DND-41 (cell line): ENCODE measurements at regions not wholly inside any gene's neighbourhood (a gene's known extent, or its start where the extent isn't known, plus 50 kb on each side); places are given as distances from the start of the nearest gene placed in this dataset.

Experiments
- ATAC-seq: fragments of 200-7000 bp; cut with Tn5 transposase; 3 replicates; pipeline ENCODE4 v1.9.1; 2021; ENCODE audit warnings: low read depth; ENCODE audit not compliant: insufficient read depth
- DNase-seq: peaks from one replicate; pipeline ENCODE4 v3.0.0-alpha.2; 2020
- H2AFZ ChIP-seq: 2 replicates; pipeline ENCODE4 v1.6.0; 2012; ENCODE audit warnings: low read depth, low read length
- H3K27ac ChIP-seq: 2 replicates; pipeline ENCODE4 v1.5.1; 2012; ENCODE audit warnings: low read length, inconsistent platforms
- H3K27me3 ChIP-seq: fragments of 200-600 bp; sonication (generic); 2 replicates; pipeline ENCODE4 v1.6.0; 2012; ENCODE audit warnings: low read length, mild to moderate bottlenecking, inconsistent platforms; ENCODE audit not compliant: insufficient read depth, poor library complexity
- H3K36me3 ChIP-seq: 2 replicates; pipeline ENCODE4 v1.5.1; 2012; ENCODE audit warnings: low read length, inconsistent platforms; ENCODE audit not compliant: insufficient read depth
- H3K4me1 ChIP-seq: 2 replicates; pipeline ENCODE4 v1.5.1; 2012; ENCODE audit warnings: mild to moderate bottlenecking, low read length; ENCODE audit not compliant: insufficient read depth
- H3K4me2 ChIP-seq: 2 replicates; pipeline ENCODE4 v1.6.0; 2012; ENCODE audit warnings: mild to moderate bottlenecking, moderate library complexity, low read length, inconsistent platforms; ENCODE audit not compliant: insufficient read depth
- H3K4me3 ChIP-seq, 2 experiments: fragments of 200-600 bp in 1 of 2; shearing (Covaris generic) in 1 of 2; 2 replicates each; pipeline ENCODE4 v1.5.1; 2012 to 2016; ENCODE audit warnings: inconsistent platforms in 2 of 2, low read length in 2 of 2, mild to moderate bottlenecking in 2 of 2, low read depth in 1 of 2, moderate library complexity in 1 of 2
- H3K79me2 ChIP-seq: 2 replicates; pipeline ENCODE4 v1.6.0; 2012; ENCODE audit warnings: low read length, inconsistent platforms; ENCODE audit not compliant: insufficient read depth
- H3K9ac ChIP-seq: 2 replicates; pipeline ENCODE4 v1.6.0; 2012; ENCODE audit warnings: low read depth, mild to moderate bottlenecking, inconsistent platforms, low read length, moderate library complexity
- H3K9me3 ChIP-seq: 2 replicates; pipeline ENCODE4 v1.5.1; 2012; ENCODE audit warnings: low read length, moderate library complexity, mild to moderate bottlenecking, inconsistent platforms; ENCODE audit not compliant: insufficient read depth, severe bottlenecking
- H4K20me1 ChIP-seq: 2 replicates; pipeline ENCODE4 v1.6.0; 2012; ENCODE audit warnings: low read length; ENCODE audit not compliant: insufficient read depth
- CTCF ChIP-seq: IDR thresholded peaks from 2 replicates; pipeline ENCODE4 v1.5.1; 2012; ENCODE audit warnings: borderline replicate concordance, low read length, moderate library complexity, mild to moderate bottlenecking; ENCODE audit not compliant: poor library complexity, severe bottlenecking; ENCODE audit errors: extremely low read depth
- EZH2 ChIP-seq: IDR thresholded peaks from 3 replicates; pipeline ENCODE4 v1.6.1; 2012; ENCODE audit warnings: borderline replicate concordance, low read depth, mild to moderate bottlenecking, moderate library complexity, low read length, inconsistent platforms; ENCODE audit not compliant: severe bottlenecking

DNA sequence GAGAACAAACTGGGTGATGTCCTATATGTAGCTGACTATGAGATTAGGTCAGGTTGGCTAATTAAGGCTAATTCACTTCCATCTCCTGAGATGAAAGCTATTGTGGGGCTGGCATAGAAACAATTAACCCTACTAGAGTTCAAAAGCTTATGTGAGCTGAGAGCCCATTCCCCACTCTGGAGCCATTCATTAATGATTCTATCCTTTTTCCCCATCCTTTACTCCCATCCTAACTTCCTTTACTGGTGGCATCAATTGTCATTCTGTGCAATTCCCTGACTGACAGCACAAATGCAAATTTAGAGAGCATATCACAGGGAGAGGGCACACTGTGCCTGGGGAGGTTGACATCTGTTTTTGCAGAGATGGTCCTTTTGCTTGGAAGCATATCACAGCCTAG lies 103.9 kb downstream of the URB2 start:
- Histone ChIP-seq H3K9me3 (no peaks in the 10 kb centered on the region), H3K27me3 (no peaks in the 10 kb centered on the region), H3K4me2 (no peak overlapping the region), H3K27ac (no peak overlapping the region), H3K9ac (no peak overlapping the region), H3K79me2 (no peaks in the 10 kb centered on the region), H3K4me1 (peaks cover 5% of the 10 kb centered on the region; the same call in 1 of the 2 replicates), H4K20me1 (no peaks in the 10 kb centered on the region), H3K36me3 (no peaks in the 10 kb centered on the region), H3K4me3 (no peak overlapping the region), H2AFZ (no peak overlapping the region)
- ATAC-seq (no peak), DNase-seq (no peak)
- TF ChIP-seq EZH2 (no peak), CTCF (no peak)

DNA sequence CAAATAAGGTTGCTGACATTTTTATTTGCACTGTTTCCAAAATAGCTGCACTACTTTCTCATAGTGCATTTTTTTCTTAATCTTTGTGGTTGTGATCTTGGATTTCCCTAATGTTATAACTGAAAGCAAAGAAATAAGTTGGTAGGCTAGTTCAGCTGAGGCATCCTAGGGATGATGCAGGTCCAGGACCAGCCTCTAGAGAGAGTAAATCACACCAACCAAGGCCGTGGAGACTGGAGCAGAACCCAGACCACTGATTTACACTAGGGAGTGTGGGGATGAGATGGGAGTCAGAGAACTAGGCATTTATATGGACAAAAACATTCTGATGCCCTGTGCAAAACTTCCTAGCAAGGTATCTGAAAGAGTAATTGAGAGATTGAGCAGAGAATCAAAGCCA lies 104.5 kb downstream of the URB2 start:
- Histone ChIP-seq H3K4me3 (no peak overlapping the region), H3K9me3 (no peaks in the 10 kb centered on the region), H3K36me3 (no peaks in the 10 kb centered on the region), H3K79me2 (no peaks in the 10 kb centered on the region), H3K4me2 (no peak overlapping the region), H3K9ac (no peak overlapping the region), H2AFZ (no peak overlapping the region), H4K20me1 (no peaks in the 10 kb centered on the region), H3K27me3 (no peaks in the 10 kb centered on the region), H3K27ac (no peak overlapping the region), H3K4me1 (peaks cover 5% of the 10 kb centered on the region; the same call in 1 of the 2 replicates)
- ATAC-seq (no peak), DNase-seq (no peak)
- TF ChIP-seq CTCF, result no peak
- no peak for TF ChIP-seq EZH2

DNA sequence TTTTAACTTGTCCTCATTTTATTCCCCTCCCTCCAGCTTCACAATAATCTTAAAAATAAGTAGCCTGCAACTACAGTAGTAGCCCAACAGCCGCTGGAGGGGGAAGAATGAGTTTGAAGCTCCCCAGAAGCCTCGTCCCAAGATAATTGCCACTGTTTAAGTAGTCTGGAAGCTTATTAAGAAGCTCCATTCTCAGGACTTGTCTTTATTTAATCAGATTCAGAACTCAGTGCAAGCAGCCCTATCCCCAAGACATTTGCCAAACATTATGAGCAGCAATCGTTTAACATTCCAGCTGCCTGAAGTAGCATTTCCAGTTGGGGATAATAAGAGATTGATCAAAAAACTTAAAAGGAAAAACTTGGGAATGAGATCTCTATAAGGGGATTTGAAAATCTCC lies 106.0 kb downstream of the URB2 start:
- no peak overlapping the region for H3K4me2 ChIP-seq
- H3K36me3 ChIP-seq, result no peaks in the 10 kb centered on the region
- no peak for TF ChIP-seq EZH2
- TF ChIP-seq CTCF, result no peak
- no peak for ATAC-seq
- H3K4me3 ChIP-seq, result no peak overlapping the region
- peaks cover 5% of the 10 kb centered on the region; the same call in 1 of the 2 replicates for H3K4me1 ChIP-seq
- no peak overlapping the region for H3K9ac ChIP-seq
- H2AFZ ChIP-seq, result no peak overlapping the region
- H3K9me3 ChIP-seq, result peaks cover 13% of the 10 kb centered on the region
- no peaks in the 10 kb centered on the region for H3K27me3 ChIP-seq
- H3K27ac ChIP-seq, result no peak overlapping the region
- no peaks in the 10 kb centered on the region for H3K79me2 ChIP-seq
- no peak for DNase-seq
- no peaks in the 10 kb centered on the region for H4K20me1 ChIP-seq

- no peak for ATAC-seq
- no peaks in the 10 kb centered on the region for H4K20me1 ChIP-seq
These were observed 110.3 kb downstream of the URB2 start for GRCh38 chr1:229736376-229736775.

More at GRCh38 chr1:229736376-229736775, 110.3 kb downstream of the URB2 start:
- no peak overlapping the region for H3K4me2 ChIP-seq
- no peak overlapping the region for H2AFZ ChIP-seq
- no peak overlapping the region for H3K27ac ChIP-seq
- H3K36me3 ChIP-seq, result 0 out of 2 replicates have a peak, but pooled peaks cover 4% of the 10 kb centered on the region
- 0 out of 2 replicates have a peak, but pooled peaks cover under 1% of the 10 kb centered on the region for H3K4me1 ChIP-seq
- H3K9ac ChIP-seq, result no peak overlapping the region
- no peak for TF ChIP-seq CTCF
- TF ChIP-seq EZH2, result no peak
- no peaks in the 10 kb centered on the region for H3K27me3 ChIP-seq
- no peaks in the 10 kb centered on the region for H3K79me2 ChIP-seq
- H3K4me3 ChIP-seq, result no peak overlapping the region
- no peak for DNase-seq
- H3K9me3 ChIP-seq, result peaks cover 26% of the 10 kb centered on the region
